NCI-H1436 treated with DMSO at 0.1 percent for 48 hours (cell line): ENCODE measurements at regions not wholly inside any gene's neighbourhood (a gene's known extent, or its start where the extent isn't known, plus 50 kb on each side); places are given as distances from the start of the nearest gene placed in this dataset.
"Not testable (repeated sequence)": the region's sequence is repeated elsewhere in the genome, so short reads cannot be mapped to it uniquely, and the experiment has no call there.

Experiments
- DNase-seq: peaks from one replicate; lab custom pipeline; 2025; lab: John Stamatoyannopoulos, UW

- no peak for DNase-seq
These were observed 128.0 kb upstream of the GPR12 start for GRCh38 chr13:26888632-26889031.

- no peak for DNase-seq
These were observed 127.0 kb upstream of the GPR12 start for GRCh38 chr13:26887594-26887993.

- no peak for DNase-seq
These were observed 123.1 kb upstream of the GPR12 start for GRCh38 chr13:26883613-26884257.

DNA sequence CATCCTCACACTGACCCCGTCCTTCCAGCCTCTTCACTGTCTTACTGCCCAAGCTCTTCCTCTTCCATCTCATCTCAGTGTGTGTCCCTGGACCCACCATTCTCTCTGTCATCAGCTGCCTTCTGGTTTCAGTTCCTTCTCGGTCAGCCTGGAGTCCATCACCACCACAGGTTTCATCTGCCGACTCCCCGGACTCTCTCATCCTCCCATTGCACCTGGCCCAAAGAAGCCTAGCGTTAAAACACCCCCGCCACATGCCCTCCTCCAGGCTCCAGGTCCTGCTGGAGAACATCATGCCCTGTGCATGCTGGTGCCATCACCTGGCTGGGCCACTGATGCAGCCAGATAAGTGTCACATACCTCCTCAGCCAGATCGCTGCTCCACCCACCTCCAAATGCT, 122.1 kb upstream of the GPR12 start:
- no peak for DNase-seq

GRCh38 chr13:26881154-26881553, 120.6 kb upstream of the GPR12 start:
- no peak for DNase-seq

GRCh38 chr13:26880735-26881134, 120.1 kb upstream of the GPR12 start:
- DNase-seq: no peak

GRCh38 chr13:26878438-26878837, 117.9 kb upstream of the GPR12 start:
- no peak for DNase-seq

DNA sequence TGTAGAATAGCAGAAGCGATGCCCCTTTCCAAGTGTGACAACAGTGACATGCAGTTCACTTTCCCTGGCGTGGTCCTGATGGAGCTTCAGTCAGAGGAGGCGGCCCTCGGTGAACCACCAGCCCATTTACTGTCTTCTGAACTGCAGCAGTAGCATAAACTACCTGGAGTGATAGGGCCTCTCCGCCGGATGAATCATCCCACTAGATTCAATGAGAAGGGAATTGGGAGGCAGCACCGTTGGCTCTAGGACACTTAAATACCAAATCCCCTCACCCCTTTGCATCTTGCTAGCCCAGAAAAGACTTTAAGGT, 112.8 kb upstream of the GPR12 start:
- no peak for DNase-seq

DNA sequence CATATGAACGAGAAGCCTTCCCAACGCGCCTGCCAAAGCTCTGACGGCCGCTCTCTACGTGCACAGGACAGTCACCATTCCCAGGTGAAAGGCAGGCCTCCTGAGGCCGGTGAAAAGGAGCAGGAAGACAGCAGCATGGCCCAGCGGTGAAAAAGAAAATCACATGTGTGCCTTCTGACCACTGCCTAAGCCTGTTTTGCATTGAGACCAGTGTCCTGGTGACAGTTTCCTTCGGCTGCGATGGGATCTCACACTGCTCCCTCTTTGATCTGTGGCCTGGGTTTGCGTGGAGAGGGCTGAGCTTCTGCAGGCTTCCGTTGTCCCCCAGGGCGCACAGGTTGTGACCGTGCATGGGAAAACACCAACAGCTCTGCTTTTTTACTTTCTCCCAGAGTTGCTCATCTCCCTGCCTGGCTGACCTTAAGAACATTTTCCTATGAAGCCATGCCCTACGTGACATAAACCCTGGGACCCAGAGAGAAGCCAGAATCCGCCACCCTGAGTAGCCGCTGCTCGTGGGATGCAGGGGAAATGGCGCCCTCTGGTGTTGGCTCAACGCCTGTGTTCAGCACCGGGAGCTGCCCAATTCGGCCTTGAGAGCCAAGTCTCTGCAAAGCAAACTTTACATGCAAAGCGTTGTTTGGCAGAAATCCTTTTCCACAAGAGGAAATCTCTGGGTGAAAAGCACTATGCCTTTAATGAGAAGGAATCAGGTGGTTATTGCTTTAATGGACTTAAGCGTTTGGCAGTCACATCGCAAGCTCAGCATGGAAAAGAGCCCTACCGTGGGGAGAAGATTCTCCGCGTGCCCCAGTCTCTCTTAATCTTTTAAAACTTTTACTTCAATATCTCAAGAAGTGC, 112.2 kb upstream of the GPR12 start:
- no peak for DNase-seq

GRCh38 chr13:26867451-26868091, 107.0 kb upstream of the GPR12 start:
- no peak for DNase-seq

DNA sequence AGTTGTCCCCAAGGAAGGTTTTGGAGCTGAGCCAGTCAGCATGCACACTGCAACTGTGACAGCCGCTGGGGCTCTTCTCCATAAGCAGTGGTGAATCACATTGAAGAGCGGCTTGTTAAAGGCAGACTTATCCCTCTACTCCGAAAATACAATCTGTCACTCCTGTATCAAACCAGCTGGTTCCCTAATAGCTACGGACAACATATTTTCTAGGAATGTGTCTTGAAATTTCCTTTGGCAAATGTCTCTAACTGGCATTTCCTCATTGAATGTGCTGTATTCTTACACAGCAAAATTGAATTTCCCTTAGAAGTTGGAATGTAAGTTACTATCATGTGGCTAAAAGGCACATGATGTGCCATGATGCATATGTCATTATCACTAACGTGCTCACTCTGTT, 104.0 kb upstream of the GPR12 start:
- no peak for DNase-seq

DNA sequence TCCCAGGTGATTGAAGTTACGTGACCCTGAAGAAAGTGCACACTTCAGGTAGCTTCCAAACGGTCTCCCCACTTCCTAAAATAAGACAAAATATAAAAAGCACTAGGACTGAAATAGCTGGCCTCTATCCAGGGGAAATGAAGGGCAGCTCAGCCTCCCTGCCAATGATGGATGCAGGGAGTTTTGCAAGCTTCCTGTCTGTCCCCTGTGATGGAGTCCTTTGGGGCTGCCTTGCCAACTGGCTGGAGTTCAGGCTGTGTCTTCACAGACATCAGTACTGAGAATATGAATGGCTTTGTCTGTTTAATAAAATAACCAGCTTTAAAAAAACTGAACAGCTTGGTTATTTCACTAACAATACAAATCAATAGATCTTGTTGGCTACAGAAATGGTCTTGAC, 101.4 kb upstream of the GPR12 start:
- DNase-seq: no peak

DNA sequence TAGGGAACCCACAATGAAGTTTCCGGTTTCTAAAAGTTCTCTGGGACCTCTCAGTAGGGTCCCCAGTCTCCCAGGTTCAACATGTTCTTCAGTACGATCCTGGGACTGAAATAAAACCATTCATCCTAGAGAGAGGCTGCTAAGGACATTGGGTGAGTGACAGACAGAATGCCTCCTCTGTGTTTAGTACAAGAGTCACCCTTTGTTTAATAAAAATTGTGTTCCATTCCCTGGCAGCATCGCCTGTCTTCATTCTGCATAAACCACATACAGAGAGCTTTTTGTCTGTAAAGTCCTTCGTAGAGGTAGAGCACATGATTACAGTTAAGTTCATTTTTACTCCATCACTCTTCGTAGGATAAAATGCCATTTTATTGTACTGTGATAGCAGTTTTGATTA, 95.3 kb upstream of the GPR12 start:
- no peak for DNase-seq

DNA sequence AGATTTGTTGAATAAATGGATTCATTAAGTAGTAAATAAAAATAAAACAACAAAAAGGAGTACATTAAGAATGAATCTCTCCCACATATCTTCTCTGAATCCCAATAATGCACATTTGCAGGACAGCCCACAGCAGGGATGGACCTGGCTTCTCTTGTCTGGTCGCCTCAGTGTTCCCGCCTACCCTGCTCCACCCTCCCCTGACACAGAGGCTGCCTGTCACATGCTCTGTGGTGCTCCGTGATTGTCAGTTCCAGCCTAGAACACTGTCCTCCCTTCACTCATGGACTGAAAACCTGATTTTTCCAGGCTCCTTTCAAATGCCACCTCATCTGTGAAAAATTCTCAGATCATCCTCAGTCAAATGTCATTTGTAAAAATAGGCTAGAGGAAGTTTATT, 94.5 kb upstream of the GPR12 start:
- DNase-seq: no peak

- DNase-seq: no peak
These were observed 92.7 kb upstream of the GPR12 start for GRCh38 chr13:26853323-26853722.

DNA sequence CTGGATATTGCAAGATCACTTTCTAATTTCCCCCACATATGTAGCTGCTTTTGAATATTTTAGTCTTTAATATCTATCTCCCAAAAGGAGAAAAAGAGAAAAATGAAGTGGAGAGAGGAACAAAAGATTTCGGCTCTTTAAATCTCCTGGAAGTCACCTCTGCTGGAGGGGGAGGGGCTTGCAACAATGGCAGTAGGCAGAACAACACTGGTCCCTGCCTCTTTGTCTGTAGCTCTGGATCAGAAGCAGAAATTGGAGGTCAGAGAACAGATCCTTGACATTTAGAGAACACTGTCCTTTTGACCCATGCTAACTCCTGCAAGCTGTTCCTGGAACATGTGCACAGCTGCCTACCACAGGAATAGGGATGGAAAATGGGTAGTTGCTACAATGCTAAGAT, 86.7 kb upstream of the GPR12 start:
- no peak for DNase-seq

GRCh38 chr13:26845063-26845462, 84.5 kb upstream of the GPR12 start:
- not testable (repeated sequence) for DNase-seq

GRCh38 chr13:26839682-26840081, 79.1 kb upstream of the GPR12 start:
- DNase-seq: no peak

DNA sequence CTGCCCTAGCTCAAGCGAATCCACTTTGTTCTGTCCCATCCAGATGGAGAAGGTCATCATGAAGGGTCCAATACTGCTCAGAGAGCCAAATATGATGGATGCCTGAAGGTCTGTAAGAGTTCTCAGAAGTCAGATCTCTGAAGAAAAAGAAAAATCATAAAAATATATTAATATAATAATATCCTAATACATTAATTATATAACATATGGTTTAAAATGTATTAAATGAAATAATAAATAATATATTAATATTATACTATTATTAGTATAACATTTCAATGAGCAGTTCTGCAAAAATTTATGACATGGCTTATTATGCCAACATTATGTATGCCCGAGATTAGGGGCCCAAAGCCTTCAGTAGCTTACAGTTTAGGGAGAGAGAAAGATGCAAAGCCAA, 78.2 kb upstream of the GPR12 start:
- DNase-seq: no peak

DNA sequence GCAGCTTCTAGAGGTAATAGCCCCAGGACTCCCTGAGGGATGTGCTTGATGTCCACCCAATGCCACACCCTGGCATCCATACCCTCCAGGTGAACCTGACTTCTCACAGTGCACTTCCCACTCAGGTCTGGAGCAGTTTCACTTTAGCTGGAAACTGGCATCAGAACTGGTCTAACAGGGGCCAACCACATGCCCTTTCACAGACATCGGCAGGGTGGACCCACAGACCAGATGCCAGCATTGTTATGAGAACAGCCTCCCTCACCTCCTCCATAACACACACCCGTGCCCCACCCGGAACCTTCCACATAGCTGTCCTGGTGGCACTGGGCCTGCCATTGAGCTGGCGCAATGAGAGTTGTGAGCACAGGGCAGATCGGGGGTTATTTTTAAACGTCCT, 77.4 kb upstream of the GPR12 start:
- no peak for DNase-seq

DNA sequence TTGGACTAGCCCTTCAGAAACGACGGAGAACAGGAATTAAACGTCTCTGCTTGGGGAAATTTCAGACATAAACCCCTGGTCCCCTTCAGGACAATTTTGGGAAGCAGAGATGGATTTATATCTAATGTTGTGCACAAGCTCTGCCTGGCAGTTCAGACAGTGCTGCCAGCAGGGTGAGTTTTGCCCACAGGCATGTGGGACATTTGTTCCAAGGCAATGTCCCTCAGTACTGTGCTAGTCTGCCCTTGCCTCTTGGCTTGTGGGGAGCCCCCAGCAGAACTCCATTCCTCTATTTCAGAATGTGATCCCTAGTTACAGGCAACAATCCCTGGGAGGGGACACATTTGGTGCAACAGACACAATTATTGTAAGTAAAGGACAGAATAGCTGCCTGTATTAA, 76.5 kb upstream of the GPR12 start:
- DNase-seq: no peak

- no peak for DNase-seq
These were observed 76.0 kb upstream of the GPR12 start for GRCh38 chr13:26836626-26837025.

- DNase-seq: no peak
These were observed 74.1 kb upstream of the GPR12 start for GRCh38 chr13:26834646-26835045.
